H1 (cell line): ENCODE measurements at regions not wholly inside any gene's neighbourhood (a gene's known extent, or its start where the extent isn't known, plus 50 kb on each side); places are given as distances from the start of the nearest gene placed in this dataset.

Experiments
- ATF3 ChIP-seq: IDR thresholded peaks from 2 replicates; pipeline ENCODE4 v1.6.1; 2011; ENCODE audit warnings: low read depth, mild to moderate bottlenecking, low read length; ENCODE audit not compliant: insufficient read depth
- CHD2 ChIP-seq: IDR thresholded peaks from 2 replicates; pipeline ENCODE4 v1.6.1; 2012; ENCODE audit warnings: low read length, improper control_type of control experiment
- EZH2 ChIP-seq: fragments of 200-600 bp; sonication (generic); IDR thresholded peaks from 2 replicates; pipeline ENCODE4 v1.7.1; 2012; ENCODE audit warnings: low read depth, mild to moderate bottlenecking, moderate library complexity, low read length, inconsistent platforms; ENCODE audit not compliant: severe bottlenecking
- HDAC2 ChIP-seq, 2 experiments: fragments of 300-600 bp in 1 of 2; sonication (generic) in 1 of 2; IDR thresholded peaks; 2 replicates each; pipeline ENCODE4 v1.6.1; 2011 to 2012; ENCODE audit warnings: low read depth in 2 of 2, low read length in 2 of 2, mild to moderate bottlenecking in 2 of 2, moderate library complexity in 2 of 2, borderline replicate concordance in 1 of 2, inconsistent platforms in 1 of 2
- JUND ChIP-seq: IDR thresholded peaks from 2 replicates; pipeline ENCODE4 v1.6.1; 2011; ENCODE audit warnings: mild to moderate bottlenecking, improper control_type of control experiment, low read length
- RAD21 ChIP-seq, 2 experiments: IDR thresholded peaks in 1 of 2; conservative IDR thresholded peaks in 1 of 2; 2 replicates each; pipeline ENCODE4 v1.6.1; 2011; ENCODE audit warnings: low read depth in 2 of 2, low read length in 2 of 2, improper control_type of control experiment in 1 of 2, inconsistent platforms in 1 of 2, mild to moderate bottlenecking in 1 of 2, moderate library complexity in 1 of 2
- SP4 ChIP-seq: IDR thresholded peaks from 2 replicates; pipeline ENCODE4 v1.6.1; 2012; ENCODE audit warnings: low read length, inconsistent platforms

- TF ChIP-seq ATF3 = no peak
- no peak for TF ChIP-seq SP4
- no peak for TF ChIP-seq EZH2
- no peak for TF ChIP-seq JUND
- TF ChIP-seq CHD2 = no peak
- TF ChIP-seq RAD21 (IDR thresholded peaks at IDR 0.05 in 1 of 2, conservative IDR thresholded peaks at IDR 0.05 in 1 of 2; ENCODE audit: low read depth in 2 of 2, low read length in 2 of 2) = no peak
- TF ChIP-seq HDAC2 (IDR thresholded peaks at IDR 0.05; ENCODE audit: borderline replicate concordance in 1 of 2, low read depth in 2 of 2, low read length in 2 of 2) = no peak
Observed at GRCh38 chr21:18602711-18603110, 199.1 kb upstream of the TMPRSS15 start (continued).
